ENCODE measurements at regions not wholly inside any gene's neighbourhood (a gene's known extent, or its start where the extent isn't known, plus 50 kb on each side); places are given as distances from the start of the nearest gene placed in this dataset.

DNA sequence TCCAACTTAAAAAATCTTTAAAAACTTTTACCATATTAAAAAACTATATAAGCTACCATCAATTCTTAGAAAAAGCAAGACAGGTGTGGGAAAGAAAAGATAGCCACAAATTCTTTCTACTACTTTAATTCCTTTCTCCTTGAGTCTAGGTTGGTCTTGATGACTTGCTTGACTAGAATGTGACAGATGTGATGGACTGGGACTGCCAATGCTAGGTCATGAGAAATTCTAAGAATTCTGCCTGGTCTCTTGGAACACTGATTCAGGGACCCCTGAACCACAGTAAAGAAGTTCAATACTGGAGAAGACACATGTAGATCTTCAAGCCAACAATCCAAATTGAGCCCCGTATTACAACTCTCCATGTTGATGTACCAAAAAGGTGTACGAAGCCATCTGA is 326.6 kb upstream of the B3GALT2 start:
- DNase-seq = no peak

DNA sequence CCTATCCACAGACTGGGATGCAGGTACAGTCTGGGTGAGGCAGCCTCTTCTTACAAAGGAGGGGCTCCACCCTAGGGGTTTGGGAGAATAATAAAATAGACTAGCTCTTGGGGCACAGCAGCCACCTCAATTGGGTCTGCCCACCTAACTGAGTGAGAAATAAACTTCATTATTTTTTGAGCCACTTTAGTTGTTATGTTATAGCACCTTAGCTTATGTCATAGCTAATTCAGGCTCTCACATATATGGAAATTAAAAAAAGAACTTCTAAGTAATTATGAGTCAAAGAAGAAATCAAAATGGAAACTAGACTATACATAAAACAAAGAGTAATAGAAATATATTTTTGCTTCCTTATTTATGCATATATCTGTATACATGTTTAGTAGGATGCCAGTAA is 318.5 kb upstream of the B3GALT2 start:
- DNase-seq = no peak

GRCh38 chr1:193498088-193498655 is 311.8 kb upstream of the B3GALT2 start:
- no peak for DNase-seq

GRCh38 chr1:193494368-193494767 is 308.0 kb upstream of the B3GALT2 start:
- no peak for DNase-seq

DNA sequence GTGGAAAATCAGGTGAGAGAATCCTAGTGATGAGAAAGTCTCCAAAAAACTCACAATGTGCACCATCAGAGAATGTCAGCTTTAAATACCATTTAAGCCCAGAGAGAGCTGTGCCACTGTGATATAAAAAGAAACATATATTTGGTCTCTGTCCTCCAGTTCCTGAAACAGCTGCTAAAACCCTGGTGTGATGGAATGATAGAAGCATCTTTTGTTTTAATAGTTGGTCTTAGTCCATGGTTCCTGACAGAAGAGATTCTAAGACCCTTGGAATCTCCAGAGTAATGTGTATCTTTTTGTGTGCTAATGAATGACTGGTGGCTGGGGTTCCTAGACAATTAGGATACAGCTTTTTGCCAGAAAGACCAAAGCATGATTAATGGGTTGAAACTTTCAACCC is 302.8 kb upstream of the B3GALT2 start:
- DNase-seq = no peak

DNA sequence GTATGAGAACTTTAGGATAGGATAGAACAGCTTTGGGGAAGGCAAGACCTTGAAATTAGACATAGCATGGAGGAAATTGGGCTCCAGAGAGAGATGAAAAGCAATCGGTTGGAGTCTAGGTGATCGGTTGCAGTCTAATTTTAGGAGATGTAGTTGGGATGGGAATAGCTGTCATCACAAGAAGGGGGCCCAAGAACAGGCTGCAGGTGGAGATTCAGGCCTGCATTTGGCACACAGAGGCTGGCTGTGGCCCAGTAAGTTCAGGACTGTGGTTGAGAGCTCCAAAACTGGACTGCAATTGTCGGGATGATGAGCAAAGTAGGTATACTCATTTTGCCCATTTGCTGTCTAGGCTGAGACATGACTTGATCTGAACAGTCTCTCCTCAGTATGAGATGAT is 301.3 kb upstream of the B3GALT2 start:
- DNase-seq = no peak

DNA sequence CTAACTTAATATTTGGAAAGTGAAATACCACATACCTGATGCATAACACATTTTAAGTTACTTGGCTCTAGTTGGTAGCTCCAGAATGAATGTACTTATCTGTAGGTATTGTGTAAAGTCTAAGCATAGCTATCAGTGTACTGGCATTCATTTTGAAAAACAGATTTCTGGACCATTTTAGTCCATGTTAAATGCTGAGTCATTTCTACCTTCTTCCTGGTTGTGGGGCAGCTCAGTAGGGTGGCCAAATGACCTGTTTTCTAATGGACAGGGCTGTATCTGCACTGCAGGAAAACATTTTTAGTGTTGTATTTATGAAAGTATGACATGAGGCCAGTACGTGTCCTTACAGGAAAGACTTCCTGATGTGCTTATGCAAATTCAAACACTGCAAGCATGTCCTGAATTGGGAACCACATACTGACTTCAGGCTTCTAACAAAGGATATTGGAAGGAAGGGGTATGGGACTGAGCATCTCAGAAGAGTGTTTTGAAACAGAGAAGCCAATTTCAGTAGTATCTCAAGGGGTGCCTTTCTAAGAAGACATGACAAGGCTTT is 300.3 kb upstream of the B3GALT2 start:
- DNase-seq = no peak

DNA sequence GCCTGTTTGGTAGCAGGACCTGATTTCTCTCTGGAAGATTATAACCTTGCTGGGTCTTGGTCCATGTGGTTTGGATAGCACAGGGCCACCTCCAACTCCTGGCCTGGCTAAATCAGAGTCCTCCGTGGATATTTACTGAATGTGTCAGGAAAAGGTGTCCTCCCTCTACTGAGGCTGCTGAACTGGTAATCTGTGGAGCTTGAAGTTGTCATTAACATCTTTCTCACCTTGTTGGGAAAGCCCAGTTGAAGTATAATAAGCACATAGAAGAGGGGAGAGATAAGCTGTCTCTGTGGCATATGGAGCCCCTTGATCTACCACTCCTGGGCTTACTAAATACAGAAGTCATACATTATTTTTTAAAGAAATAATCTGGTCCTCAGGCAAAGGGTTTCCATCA is 294.3 kb upstream of the B3GALT2 start:
- DNase-seq = no peak

DNA sequence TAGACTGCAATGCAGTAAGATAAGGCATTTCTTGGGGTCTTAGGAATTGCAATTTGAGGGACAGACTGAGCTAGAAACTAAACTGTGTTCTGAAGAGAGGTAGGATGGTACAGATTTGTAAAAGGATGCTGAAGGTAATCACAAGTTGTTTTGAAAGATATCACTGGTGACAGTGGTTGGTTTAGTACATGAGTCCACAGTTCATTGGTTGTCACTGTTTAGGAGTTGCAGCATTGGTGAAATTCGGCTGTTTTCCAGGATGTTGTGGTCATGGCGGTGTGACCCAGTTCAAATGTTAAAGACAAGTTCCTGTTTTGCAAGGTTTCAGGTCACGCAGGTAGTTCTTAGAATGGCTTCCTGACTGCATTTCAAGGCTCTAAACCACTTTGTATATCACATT is 292.8 kb upstream of the B3GALT2 start:
- no peak for DNase-seq

DNA sequence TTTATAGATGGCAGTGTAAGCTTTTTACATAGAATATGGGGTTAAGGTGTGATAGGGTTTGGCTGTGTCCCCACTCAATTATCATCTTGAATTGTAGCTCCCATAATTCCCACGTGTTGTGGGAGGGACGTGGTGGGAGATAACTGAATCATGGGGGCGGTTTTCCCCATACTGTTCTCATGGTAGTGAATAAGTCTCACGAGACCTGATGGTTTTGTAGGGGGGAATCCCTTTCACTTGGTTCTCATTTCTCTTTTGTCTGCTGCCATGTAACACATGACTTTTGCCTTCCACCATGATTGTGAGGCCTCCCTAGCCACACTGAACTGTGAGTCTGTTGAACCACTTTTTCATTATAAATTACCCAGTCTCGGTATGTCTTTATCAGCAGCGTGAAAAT is 290.3 kb upstream of the B3GALT2 start:
- no peak for DNase-seq

GRCh38 chr1:193473932-193474331 is 287.5 kb upstream of the B3GALT2 start:
- no peak for DNase-seq

- no peak for DNase-seq
These were observed 286.5 kb upstream of the B3GALT2 start for GRCh38 chr1:193472838-193473398.

DNA sequence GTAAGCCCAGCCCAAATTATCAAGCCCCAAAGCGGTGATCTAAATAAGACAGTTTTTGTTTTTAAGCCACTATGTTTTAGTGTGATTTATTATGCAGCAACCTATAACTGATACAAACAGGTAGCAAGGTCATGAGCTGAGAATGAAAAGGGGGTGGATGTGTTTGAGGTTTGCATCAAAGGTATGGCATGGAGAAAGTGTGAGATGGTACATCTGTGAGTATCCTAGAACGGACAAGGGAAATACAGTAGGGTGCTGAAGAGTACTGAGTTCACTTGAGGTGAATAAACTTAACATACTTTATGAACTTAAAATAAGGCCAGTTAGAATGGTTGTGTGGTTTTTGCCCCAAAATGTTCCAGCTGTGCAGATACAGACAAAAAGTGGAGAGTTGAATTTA is 286.0 kb upstream of the B3GALT2 start:
- DNase-seq = no peak

DNA sequence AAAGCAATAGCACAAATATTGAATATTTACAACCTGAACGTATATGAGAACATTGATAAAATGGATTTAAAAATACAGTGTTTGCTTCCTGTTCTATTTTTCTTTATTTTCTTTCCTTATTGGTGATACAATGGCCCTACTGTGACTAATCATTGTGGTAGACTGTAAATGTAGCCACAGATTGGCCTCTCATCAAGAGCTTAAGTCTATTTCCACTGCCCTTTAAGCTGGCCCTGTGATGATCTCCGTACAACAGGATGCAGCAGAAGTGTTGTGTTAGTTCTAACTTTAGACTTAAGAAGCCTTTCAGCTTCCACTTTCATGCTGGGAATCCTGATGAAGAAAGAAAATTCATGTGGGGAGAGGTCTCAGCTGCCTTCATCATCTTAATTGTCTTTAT is 285.6 kb upstream of the B3GALT2 start:
- no peak for DNase-seq

DNA sequence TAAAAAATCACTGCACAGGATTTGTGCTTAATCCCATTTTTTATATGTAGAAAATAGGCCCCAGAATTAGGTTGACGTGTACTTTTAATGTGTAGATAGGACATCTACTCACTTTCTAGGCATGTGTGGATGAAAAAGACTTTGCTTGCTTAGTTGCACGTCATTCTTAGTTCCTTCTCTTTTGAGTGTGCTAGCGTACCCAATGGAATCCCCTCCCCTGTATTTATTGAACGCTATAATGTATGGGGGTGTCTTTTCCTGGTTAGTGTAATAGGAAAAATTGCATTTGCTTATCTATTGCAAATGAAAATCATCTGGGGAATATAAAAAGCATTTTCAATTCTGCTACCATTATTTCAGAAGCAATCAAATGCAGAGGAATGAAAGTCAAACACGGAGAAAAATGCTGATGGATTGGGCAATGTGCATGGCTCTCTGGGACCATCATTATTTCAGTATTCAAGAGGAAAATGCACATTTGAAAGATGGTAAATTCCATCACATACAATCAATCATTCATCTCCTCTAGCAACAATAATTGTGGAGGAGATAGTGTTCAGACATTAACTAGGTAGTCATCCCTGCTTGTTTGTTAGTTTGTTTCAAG is 277.0 kb upstream of the B3GALT2 start:
- no peak for DNase-seq

DNA sequence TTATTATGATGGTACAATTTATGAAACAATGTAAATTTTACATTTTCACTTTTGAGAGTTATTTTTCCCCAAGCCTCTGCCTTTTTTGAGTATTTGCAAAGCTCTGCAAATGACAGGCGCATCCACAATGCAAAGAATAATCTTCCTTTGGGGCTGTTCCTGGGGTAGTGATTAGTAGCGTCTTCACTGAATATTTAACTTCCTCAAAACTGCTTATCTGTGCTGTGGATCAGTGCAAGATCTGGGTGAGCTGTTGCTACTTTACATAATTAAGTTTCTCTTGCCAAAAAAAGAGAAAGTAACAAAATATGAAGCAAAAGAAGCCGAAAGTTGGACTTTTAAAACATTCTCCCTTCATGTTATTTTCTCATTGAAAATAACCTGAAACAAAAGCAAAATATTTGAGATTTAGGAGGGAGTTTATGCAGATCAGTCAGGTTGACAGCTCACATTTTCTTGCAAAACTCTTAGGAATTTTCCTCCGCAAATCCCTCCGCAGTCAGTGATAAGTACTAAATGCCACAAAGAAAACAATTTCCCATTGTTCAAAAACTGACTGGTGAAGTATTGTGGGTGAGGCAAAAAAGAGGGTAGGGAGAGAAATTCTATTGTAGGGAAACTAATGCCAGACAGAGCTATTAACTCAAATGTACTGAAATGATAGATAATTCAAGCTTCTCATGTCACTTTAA is 276.4 kb upstream of the B3GALT2 start:
- DNase-seq = no peak

- no peak for DNase-seq
These were observed 272.2 kb upstream of the B3GALT2 start for GRCh38 chr1:193458628-193459027.

GRCh38 chr1:193457676-193458075 is 271.3 kb upstream of the B3GALT2 start:
- no peak for DNase-seq

- no peak for DNase-seq
These were observed 270.4 kb upstream of the B3GALT2 start for GRCh38 chr1:193456811-193457280.

DNA sequence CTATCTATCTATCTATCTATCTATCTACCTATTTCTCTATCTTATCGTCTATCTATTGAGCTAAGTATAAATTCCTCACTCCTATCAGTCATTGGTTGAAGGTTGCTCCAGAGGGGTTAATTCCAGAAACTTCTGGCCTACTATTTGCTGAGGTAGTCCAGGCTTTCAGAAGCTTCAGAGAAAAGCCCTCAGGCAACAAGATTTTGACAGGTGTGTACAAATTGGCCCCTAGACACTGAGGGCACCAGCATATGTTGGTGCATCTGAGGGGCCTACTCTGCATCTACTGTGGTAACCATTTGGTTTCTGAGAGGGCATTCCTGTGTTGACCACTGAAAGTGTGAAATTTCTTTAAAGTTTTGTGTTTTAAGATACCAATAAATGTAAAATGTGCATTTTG is 265.2 kb upstream of the B3GALT2 start:
- DNase-seq = no peak

GRCh38 chr1:193451001-193451400 is 264.6 kb upstream of the B3GALT2 start:
- no peak for DNase-seq

DNA sequence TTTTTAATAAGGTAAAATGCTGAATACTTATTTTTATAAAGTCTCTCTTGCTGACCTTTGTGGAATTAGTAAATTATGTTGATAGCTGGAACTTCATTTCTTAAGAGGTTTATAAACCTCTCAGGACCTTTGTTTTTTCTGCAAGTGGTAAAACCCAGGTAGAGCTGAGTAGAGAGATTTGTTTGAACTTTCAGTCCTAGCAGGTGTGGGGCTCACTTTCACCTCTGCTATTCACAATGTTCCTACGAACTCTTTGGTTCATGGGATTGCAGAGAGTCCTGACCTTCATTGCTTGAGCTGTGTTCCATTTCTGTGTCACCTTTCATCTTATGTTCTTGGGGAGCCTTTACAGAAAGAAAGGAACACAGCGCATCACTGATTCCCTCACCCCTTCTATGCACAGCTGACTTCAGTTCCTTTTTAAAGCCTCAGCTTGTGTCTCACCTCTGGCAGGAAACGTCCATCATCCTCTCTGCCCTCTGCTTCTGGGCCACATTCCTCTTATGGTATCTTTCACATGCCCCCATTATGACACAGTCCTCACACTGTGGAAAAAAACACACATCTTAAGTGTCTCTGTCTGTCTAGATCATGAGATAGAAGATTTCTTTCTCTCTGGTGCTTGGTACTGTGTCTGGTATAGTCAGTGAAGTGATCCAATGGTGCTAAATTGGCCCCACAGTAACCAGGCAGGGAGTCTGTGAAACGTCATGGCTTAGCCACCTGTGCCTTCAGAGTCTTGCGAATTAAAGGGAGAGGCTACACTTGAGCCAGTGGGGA is 262.5 kb upstream of the B3GALT2 start:
- DNase-seq = no peak

DNA sequence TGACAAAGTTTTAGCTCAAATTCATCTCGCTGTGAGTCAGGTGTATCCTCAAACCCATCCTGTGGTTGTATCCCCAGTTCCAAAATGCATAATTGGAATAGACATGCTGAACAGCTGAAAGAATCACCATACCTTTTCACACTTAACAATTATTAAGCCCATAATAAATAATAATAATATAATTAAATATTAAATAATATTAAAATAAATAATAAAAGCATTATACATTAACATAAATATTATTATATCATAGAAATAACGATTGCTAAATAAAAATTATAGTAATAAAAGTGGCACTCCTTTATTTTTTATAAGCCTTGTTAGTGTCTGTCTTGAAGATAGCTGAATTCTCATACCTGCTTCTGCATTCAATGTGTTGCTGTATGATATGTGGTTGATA is 257.5 kb upstream of the B3GALT2 start:
- no peak for DNase-seq
